K562 (cell line): ENCODE measurements at regions not wholly inside any gene's neighbourhood (a gene's known extent, or its start where the extent isn't known, plus 50 kb on each side); places are given as distances from the start of the nearest gene placed in this dataset.
A peak's percentile ranks its signal among the peaks of the same experiment; 100 is the strongest.
"Not testable (repeated sequence)": the region's sequence is repeated elsewhere in the genome, so short reads cannot be mapped to it uniquely, and the experiment has no call there.

ENCODE experiments used
- ATAC-seq: fragments of 200-7000 bp; cut with Tn5 transposase; 3 replicates; pipeline ENCODE4 v1.9.1; 2020; ENCODE audit warnings: moderate library complexity
- BruUV-seq: library from RNA; stranded (reverse); fragments of 400-500 nt; replicated peaks from 2 replicates; lab custom pipeline; 2021; lab: Mats Ljungman, UMichigan
- CTCF ChIA-PET: fragments of 300-600 bp; formaldehyde crosslinking; extraction: SDS; loops from one replicate; lab custom pipeline; 2021; ENCODE audit warnings: low intra/inter-chr PET ratio; lab: Yijun Ruan, JAX
- POLR2A ChIA-PET: fragments of 300-600, 350-650 bp; sonication (Branson Sonifier 250); formaldehyde crosslinking; extraction: SDS; loops from one replicate; lab custom pipeline; 2021; ENCODE audit warnings: antibody characterized with exemption, inconsistent platforms; lab: Yijun Ruan, JAX
- DNase-seq, 4 experiments: peaks; one replicate each; pipeline versions ENCODE4 v3.0.0 to v3.0.0-alpha.2; 2011 to 2018; ENCODE audit warnings: low spot score in 3 of 4, mixed read lengths in 3 of 4; ENCODE audit errors: extremely low read depth in 1 of 4
- FAIRE-seq: peaks from 2 replicates; lab custom pipeline; 2011; peaks lifted over from hg19 to GRCh38; lab: Jason Lieb, UNC
- H2AFZ ChIP-seq: 2 replicates; pipeline ENCODE4 v1.6.0; 2011; ENCODE audit warnings: low read depth, low read length, control low read depth, inconsistent platforms
- H3K27ac ChIP-seq: fragments of 200-600 bp; 3 replicates; pipeline ENCODE4 v1.8.0; 2011; ENCODE audit warnings: low read depth, mild to moderate bottlenecking, control low read depth, inconsistent platforms, low read length, moderate library complexity, mixed read lengths; ENCODE audit errors: extremely low read depth
- H3K27me3 ChIP-seq, 2 experiments: fragments of 300-600 bp in 1 of 2; 2 replicates in 1 of 2; 3 replicates in 1 of 2; pipeline versions ENCODE4 v1.6.0 to v1.8.0; 2011; ENCODE audit warnings: inconsistent platforms in 2 of 2, low read length in 2 of 2, mild to moderate bottlenecking in 1 of 2, mixed read lengths in 1 of 2, moderate library complexity in 1 of 2; ENCODE audit not compliant: control insufficient read depth in 2 of 2, insufficient read depth in 2 of 2
- H3K36me3 ChIP-seq: fragments of 300-600 bp; 3 replicates; pipeline ENCODE4 v1.8.0; 2011; ENCODE audit warnings: mild to moderate bottlenecking, low read length, inconsistent platforms; ENCODE audit not compliant: control insufficient read depth, insufficient read depth
- H3K4me1 ChIP-seq, 2 experiments: fragments of 200-600 bp in 1 of 2; replicated peaks in 1 of 2; 2 replicates in 1 of 2; 3 replicates in 1 of 2; pipeline versions ENCODE4 v1.5.1 to v1.8.0; 2011; ENCODE audit warnings: inconsistent platforms in 2 of 2, low read length in 2 of 2, mild to moderate bottlenecking in 1 of 2, mixed read lengths in 1 of 2, moderate library complexity in 1 of 2; ENCODE audit not compliant: control insufficient read depth in 2 of 2, insufficient read depth in 2 of 2
- H3K4me2 ChIP-seq: 2 replicates; pipeline ENCODE4 v1.6.1; 2011; ENCODE audit warnings: low read length, control low read depth, inconsistent platforms, mixed read lengths; ENCODE audit not compliant: insufficient read depth
- H3K4me3 ChIP-seq: fragments of 200-600 bp; sonication (generic), shearing (Covaris generic); 2 replicates; pipeline ENCODE4 v1.5.1; 2016; ENCODE audit warnings: control low read depth, inconsistent platforms
- H3K79me2 ChIP-seq: fragments of 200-600 bp; 3 replicates; pipeline ENCODE4 v1.8.0; 2011; ENCODE audit warnings: low read length, inconsistent platforms; ENCODE audit not compliant: control insufficient read depth, insufficient read depth
- H3K9ac ChIP-seq, 2 experiments: 2 replicates each; pipeline versions ENCODE4 v1.6.0 to v1.6.1; 2011; ENCODE audit warnings: low read depth in 2 of 2, low read length in 2 of 2, control low read depth in 1 of 2, inconsistent platforms in 1 of 2, mild to moderate bottlenecking in 1 of 2, mixed read lengths in 1 of 2; ENCODE audit not compliant: insufficient read depth in 1 of 2
- H3K9me1 ChIP-seq: one replicate; pipeline ENCODE4 v1.6.0; 2011; ENCODE audit warnings: inconsistent platforms, mild to moderate bottlenecking, low read length, moderate library complexity; ENCODE audit not compliant: control insufficient read depth, insufficient read depth
- H3K9me3 ChIP-seq: replicated peaks from 2 replicates; pipeline ENCODE4 v1.5.1; 2011; ENCODE audit warnings: low read depth, low read length, inconsistent platforms; ENCODE audit not compliant: control insufficient read depth, insufficient read depth
- H4K20me1 ChIP-seq: replicated peaks from 2 replicates; pipeline ENCODE4 v1.6.1; 2011; ENCODE audit warnings: low read length, inconsistent platforms, mixed read lengths; ENCODE audit not compliant: control insufficient read depth, insufficient read depth
- CBX5 ChIP-seq: IDR thresholded peaks from 2 replicates; pipeline ENCODE4 v1.6.1; 2014; ENCODE audit warnings: low read depth, borderline replicate concordance
- ETV1 ChIP-seq: fragments of 450-650 bp; conservative IDR thresholded peaks from 2 replicates; pipeline ENCODE4 v1.6.1; 2016; ENCODE audit warnings: missing genetic modification characterization, control low read depth, low read depth, missing compliant biosample characterization
- GTF2A2 ChIP-seq: IDR thresholded peaks from 2 replicates; pipeline ENCODE4 v1.6.1; 2016; ENCODE audit warnings: mild to moderate bottlenecking, missing genetic modification characterization, missing compliant biosample characterization
- OTX1 ChIP-seq: fragments of 450-650 bp; formaldehyde crosslinking; IDR thresholded peaks from 2 replicates; pipeline ENCODE4 v1.4.0; 2022; ENCODE audit warnings: mild to moderate bottlenecking
- TRIM24 ChIP-seq, 2 experiments: fragments of 450-650 bp; IDR thresholded peaks; 2 replicates each; pipeline ENCODE4 v1.6.1; 2016
- WGBS: fragments of 100-300 bp; shearing (Covaris generic); methylation state at CpG from one replicate; pipeline ENCODE4 v1.1.6; 2016; ENCODE audit warnings: low coverage, mixed read lengths; ENCODE audit not compliant: insufficient coverage; ENCODE audit errors: missing lambda C conversion rate; 5-methylcytosine and 5-hydroxymethylcytosine counted together
- in situ Hi-C: fragments of 300-500 bp; cut with MboI; formaldehyde crosslinking; loops from 4 replicates; pipeline ENCODE4 v1.15.0; 2018; ENCODE audit warnings: inconsistent platforms, mixed read lengths
- intact Hi-C: fragments of 100-400 bp; cut with micrococcal nuclease; formaldehyde crosslinking; loops from 2 replicates; pipeline ENCODE4 v1.14.2; 2022
- TF ChIP-seq, protein P1 (sequence below): IDR thresholded peaks from 2 replicates; pipeline ENCODE4 v1.6.1; 2011; ENCODE audit not compliant: insufficient read length; ENCODE audit errors: extremely low read depth

DNA sequence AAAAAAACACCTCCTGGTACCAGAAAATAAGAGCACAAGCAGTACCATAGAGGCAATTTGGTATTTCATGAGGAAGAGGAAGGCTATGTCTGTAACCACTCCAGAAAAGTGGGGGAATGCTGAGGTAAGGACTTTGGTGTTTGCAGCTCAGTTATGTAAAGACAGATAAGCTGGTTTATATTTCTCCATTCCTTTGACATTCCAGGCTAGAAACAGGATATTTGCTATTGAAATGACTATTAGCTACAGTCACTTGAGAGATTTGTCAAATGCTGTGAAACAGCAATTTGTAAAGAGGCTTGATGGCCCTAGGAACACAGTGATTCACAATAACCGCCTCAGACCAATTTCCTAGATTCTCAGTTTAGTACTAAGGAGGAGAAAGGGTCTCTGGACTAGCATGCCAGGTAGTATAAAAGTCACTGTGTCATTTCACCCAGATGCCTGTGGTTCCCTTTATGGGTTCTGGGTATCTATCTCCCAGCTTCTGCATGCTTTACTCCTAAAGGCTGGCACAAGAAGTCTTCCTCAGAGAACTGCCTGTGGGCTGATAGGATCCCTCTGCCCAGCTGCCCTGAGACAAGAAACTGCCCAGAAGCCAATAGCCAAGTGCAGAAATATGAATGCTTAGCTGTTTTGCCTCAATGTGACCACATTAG is 80.5 kb downstream of the VCAM1 start:
- H3K9me1 ChIP-seq = no peaks in the 10 kb centered on the region
- ChIA-PET POLR2A (interaction anchor here (0.6 to 1.6 kb wide), 3 partner anchors 9 to 141 kb away, joined by 3 to 4 read pairs (median 3); no protein-coding TSS in a partner anchor), CTCF (no interaction called here)
- in situ Hi-C loops (no loop called here), intact Hi-C loops (no loop called here)
- FAIRE-seq (no peak), ATAC-seq (no peak), DNase-seq (no peak)
- no peak overlapping the region for H3K27ac ChIP-seq
- peaks cover 0 to 6% of the 10 kb centered on the region in 2 experiments; a peak in 3 of 5 replicates for H3K4me1 ChIP-seq
- no peaks in the 10 kb centered on the region for H3K27me3 ChIP-seq
- no peaks in the 10 kb centered on the region for H4K20me1 ChIP-seq
- no peaks in the 10 kb centered on the region for H3K9me3 ChIP-seq
- H3K4me3 ChIP-seq = no peak overlapping the region
- H3K4me2 ChIP-seq = no peak overlapping the region
- BruUV-seq = no TSS peak
- no peak overlapping the region for H2AFZ ChIP-seq
- H3K36me3 ChIP-seq = no peaks in the 10 kb centered on the region
- TF ChIP-seq, protein P1, sequence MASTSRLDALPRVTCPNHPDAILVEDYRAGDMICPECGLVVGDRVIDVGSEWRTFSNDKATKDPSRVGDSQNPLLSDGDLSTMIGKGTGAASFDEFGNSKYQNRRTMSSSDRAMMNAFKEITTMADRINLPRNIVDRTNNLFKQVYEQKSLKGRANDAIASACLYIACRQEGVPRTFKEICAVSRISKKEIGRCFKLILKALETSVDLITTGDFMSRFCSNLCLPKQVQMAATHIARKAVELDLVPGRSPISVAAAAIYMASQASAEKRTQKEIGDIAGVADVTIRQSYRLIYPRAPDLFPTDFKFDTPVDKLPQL = no peak
- TF ChIP-seq GTF2A2 (no peak), OTX1 (CRISPR knock-in tag) (no peak)
- WGBS = 53% methylated on average over 1 of the region's 1 CpG
- H3K9ac ChIP-seq = no peak overlapping the region
- H3K79me2 ChIP-seq = no peaks in the 10 kb centered on the region

DNA sequence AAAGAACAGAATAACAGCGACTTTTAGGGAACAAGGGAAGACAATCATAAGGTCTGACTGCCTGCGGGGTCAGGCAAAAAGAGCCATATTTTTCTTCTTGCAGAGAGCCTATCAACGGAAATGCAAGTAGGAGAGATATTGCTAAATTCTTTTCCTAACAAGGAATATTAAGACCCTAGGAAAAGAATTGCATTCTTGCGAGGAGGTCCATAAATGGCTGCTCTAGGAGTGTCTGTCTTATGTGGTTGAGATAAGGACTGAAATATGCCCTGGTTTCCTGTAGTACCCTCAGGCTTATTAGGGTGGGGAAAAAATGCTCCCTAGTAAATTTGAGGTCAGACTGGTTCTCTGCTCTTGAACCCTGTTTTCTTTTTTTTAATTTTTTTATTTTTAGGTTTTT is 81.7 kb downstream of the VCAM1 start:
- H3K79me2 ChIP-seq, BruUV-seq, H3K9me1 ChIP-seq, H3K36me3 ChIP-seq, in situ Hi-C loops, H3K4me2 ChIP-seq, FAIRE-seq, H3K4me1 ChIP-seq, CTCF ChIA-PET, H3K9ac ChIP-seq, H4K20me1 ChIP-seq, POLR2A ChIA-PET, H3K9me3 ChIP-seq, H3K27me3 ChIP-seq, DNase-seq, intact Hi-C loops, ATAC-seq, H2AFZ ChIP-seq, H3K4me3 ChIP-seq, H3K27ac ChIP-seq: not testable (repeated sequence)
- TF ChIP-seq ETV1 (tag) (peak; percentile 58; the same call in 1 of the 2 replicates), TRIM24 (IDR thresholded peaks at IDR 0.05) (0 out of 4 replicates have a peak, but pooled peaks of 1 of the 2 experiments have one; percentile 36), CBX5 (peak; percentile 74)
- 63% methylated on average over 4 of the region's 4 CpGs for WGBS
